ENCODE measurements at regions not wholly inside any gene's neighbourhood (a gene's known extent, or its start where the extent isn't known, plus 50 kb on each side); places are given as distances from the start of the nearest gene placed in this dataset.
A peak's percentile ranks its signal among the peaks of the same experiment; 100 is the strongest.

- DNase-seq, result no peak
Measured at GRCh38 chr2:191514613-191515012, 163.3 kb upstream of the NABP1 start.

- DNase-seq, result no peak
Measured at GRCh38 chr2:191515551-191515950, 162.4 kb upstream of the NABP1 start.

DNA sequence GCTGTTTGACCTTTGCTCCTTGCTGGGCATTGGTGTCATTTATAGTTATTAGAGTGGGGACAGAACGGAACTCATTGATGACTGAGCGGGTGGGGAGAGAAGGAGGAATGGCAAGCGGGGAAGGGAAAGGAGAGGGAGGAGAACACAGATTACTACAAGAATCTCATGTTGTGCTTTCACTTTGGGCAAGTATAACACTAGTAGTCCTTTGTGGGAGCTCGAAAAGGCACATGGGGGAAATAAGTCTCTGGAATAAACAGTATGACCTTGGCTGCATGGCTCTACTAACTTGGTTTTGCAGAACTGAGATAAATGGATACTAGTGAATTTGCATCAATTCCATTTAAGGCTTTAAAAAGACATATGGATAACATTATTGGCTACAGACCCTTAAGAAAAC lies 161.7 kb upstream of the NABP1 start:
- DNase-seq, result no peak

DNA sequence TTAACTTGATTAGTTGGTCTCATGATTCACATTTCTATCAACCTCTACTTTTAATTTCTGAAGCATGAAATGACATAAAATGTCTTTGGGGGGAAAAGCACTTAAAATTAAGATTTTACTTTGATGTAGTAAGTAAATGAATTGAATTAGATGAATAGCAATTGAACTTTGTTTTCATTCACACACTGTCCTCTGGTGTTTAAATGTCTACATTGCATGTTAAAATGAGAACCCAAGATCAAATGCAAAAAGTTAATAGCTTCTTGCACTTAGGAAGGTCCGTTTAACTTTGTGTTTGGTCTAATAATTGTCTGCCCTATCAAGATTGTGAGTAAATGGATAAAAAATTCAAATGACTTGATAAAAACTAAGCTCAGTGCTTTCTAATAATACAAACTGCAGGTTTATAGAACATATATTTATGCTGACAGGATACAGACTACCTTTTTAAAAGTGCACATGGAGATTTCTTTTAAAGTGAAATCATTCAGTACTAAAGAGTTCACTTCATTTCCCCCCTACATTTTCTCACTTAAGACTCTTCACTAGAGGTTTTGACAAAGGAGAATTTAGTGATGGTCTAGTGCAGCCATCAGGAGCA lies 156.2 kb upstream of the NABP1 start:
- DNase-seq, result peak; percentile 18

DNA sequence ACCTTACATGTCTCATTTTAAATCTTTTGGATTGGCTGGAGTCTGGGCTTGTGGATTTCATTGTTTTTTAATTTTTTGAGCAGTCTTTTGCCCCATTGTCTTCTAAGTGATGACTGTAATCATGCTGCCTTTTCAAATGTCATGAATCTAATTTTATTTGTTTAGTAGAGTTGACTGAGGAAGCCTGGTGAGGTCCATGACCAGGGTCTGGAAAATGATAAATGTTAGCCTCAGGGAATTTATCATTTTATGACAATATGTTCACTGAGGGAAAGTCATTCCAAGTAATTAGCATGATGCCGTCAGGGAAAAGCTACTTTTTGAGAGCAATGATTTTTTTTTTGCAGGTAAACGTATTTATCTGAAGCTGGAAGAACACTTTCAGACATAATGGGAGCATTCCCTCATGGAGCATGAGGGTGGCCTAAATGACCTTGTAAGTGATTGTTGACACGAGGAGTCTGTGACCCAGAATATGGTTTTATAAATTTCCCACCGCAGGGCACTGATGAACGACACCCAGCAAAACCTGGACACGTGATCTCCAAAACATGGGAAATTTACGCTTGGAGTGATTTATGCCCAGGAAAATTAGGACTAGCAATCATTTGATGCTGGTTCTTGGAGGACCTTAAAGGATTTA lies 155.3 kb upstream of the NABP1 start:
- DNase-seq, result no peak

DNA sequence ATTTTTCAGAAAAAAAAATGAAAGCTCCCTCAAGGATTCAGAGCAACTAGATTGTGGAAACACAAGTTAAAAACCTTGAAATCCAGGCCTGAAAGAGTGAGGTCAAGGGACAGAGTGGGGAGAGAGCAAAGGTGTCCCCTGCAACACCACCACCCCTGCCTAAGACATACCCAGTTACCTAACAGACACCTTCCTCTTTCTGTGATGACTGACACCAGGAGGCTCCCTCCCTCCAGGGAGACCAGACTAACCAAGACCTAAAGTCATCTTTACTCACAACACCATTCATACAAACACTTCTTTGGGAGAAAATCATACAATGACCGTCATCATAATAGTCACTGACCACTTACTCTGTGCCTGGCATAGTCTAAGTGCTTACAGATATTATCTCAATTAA lies 151.8 kb upstream of the NABP1 start:
- no peak for DNase-seq

GRCh38 chr2:191526536-191526935 lies 151.4 kb upstream of the NABP1 start:
- no peak for DNase-seq

DNA sequence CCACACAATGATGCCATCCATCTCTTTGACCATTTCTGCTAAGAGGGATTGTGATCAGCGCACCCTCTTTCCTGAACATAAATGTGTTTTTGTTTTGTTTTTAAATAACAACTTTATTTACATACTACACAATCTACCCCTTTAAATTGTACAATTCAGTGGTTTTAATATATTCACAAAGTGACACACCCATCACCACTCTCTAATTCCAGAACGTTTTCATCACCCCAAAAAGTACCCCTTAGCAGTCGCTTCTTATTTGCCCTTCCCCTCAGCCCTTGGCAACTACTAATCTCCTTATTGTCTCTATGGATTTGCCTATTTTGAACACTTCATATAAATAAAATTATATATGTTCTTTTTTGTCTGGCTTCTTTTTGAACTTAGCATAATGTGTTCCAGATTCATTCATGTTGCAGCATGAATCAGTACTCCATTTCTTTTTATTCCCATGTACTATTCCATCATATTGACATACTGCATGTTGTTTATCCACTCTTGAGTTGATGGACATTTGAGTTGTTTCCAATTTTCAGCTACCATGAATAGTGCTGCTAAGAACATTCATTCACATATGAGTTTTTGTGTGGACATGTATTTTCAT lies 150.9 kb upstream of the NABP1 start:
- no peak for DNase-seq

DNA sequence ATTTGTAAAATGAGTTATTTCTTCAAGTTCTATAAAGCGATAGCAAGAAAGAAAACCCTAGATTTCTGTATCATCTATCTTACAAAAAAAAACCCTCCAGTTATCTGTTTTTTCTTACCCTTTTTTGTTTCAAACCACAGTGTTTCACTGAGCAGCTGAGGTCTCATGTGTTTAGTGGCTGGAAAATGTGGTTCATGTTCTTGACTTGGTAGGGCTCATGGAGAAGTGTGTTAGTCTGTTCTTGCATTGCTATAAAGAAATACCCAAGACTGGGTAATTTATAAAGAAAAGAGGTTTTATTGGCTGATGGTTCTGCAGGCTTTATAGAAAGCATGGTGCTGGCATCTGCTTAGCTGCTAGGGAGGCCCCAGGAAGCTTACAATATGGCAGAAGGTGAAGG lies 147.3 kb upstream of the NABP1 start:
- no peak for DNase-seq

- DNase-seq, result no peak
Measured at GRCh38 chr2:191533693-191534180, 144.2 kb upstream of the NABP1 start.

DNA sequence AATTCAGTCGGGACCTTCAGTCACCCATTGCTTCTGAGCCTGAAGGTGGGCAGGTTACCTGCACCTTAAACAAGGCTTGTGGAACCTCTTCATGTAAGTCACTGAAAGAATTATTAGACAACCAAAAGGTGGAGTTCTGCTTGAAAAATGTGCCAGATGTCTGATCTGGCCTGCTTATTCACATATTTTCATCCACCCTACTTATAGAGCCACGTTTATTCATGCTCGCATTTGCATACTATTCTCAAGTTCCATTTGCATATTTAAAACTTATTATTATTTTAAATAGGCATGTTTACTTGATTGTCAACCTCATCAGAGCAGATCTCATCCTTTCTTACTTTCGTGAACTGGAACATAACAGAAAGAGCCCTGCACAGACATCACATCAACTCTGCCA lies 140.0 kb upstream of the NABP1 start:
- no peak for DNase-seq

- DNase-seq, result no peak
Measured at GRCh38 chr2:191538334-191538903, 139.5 kb upstream of the NABP1 start.

GRCh38 chr2:191539068-191539467 lies 138.9 kb upstream of the NABP1 start:
- DNase-seq, result no peak

- no peak for DNase-seq
Measured at GRCh38 chr2:191540681-191541080, 137.3 kb upstream of the NABP1 start.

GRCh38 chr2:191543708-191544107 lies 134.2 kb upstream of the NABP1 start:
- DNase-seq, result no peak

DNA sequence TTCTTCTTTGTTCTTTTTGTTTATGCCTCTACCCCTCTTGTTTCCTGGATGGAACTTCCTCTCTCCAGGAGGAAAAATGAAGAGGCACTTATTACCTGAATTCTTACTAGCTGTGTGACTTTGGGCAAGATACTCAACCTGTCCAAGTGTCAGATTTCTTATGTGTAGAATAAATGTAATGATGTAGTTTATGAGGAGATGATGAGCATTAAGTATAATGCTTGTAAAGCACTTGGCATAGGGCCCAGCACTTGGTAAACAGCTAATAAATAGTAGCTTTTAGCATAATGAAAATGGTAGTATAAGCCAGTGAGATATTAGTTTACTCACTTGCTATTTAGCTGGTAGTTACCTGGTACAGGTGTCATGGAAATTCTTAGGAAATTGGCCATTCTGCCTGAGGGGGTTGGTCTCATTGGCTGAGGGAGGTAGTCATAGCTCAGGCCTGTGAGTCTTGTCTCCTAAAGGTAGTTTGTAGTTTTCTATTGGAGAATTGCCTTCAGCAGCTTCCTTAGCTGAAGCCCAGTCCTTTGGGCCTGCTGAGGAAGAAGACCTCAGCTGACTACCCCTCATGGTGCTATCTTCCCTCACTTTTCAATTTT lies 133.4 kb upstream of the NABP1 start:
- no peak for DNase-seq

DNA sequence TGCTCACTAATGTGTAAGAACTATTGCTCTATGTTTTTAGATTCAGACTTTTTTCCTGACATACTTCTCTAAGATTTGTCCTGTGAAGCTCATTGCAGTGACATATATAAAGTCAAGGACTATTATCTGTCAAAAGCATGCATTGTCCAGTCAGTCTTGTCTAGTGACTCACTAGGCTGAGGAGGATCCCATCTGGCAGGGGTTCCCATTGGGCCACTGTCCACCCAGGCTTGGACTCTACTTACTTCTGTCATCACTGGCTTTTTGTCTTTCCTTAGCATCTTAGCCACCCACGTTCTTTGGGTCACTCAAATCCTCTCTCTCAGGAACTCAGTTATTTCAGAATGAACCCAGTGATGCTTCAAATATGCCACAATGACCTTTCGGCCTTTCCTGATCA lies 132.6 kb upstream of the NABP1 start:
- DNase-seq, result no peak

DNA sequence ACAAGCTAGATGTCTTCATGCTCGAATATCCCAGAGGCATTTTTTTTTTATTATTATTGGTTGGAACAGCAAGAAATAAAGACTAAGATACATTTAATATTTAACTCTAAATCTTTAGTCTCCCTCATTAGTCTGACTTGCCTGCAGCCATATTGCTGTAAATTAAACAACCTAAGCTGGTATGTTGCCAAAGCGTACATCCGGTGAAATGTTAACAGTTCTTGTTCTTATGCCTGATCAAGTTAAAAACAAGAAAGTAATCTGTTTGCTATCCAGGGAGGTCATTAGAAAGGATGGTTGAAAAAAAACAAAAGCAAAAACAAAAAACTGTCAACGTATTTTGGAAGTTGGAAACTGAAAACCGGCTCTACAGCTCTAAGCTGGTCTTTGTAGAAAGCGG lies 125.9 kb upstream of the NABP1 start:
- no peak for DNase-seq

DNA sequence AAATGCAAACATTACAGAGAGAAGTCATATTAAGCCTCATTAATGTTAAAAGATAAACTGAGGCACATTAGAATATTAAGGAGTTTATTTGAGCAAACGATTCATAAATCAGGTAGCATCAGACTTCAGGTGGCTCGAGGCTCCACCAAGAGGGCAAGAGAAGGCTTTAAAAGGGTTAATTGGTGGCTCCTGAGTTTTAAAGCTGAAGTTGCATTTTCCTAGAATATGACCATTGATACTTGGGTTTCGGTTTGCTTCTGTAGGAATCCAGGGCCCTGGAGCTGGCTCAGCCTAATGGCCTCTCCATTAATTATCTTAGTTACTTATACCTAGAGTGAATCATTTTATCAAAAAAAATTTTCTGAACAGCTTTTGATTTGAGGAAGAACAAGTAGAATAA lies 123.7 kb upstream of the NABP1 start:
- DNase-seq, result no peak

DNA sequence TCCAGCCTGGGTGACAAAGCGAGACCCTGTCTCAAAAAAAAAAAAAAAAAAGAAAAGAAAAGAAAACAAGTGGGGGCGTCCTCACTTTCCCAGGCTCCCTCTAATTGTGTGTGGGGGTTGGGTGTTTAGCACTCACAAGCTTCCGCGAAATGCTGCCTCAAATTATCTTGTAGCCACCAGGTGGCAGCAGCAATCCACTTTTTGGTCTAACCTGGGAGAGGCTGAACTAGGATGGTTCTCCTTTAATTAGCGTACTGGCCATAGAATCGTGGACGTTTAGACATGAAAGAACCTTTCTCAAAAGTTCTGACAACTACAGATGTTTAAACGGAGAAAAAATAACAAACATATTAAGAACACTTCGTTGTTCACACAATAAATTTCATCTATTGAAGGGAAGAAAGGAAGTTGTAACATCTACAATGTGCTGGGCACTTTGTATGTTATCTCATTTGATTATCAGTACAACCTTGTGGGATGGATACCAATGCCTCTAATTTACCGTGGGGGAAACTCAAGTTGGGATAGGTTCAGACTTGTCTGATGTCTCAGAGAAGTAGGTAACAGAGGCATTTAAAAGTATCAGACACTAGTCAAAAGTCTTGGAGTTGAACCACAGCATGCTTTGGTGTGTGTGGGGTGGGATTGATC lies 122.7 kb upstream of the NABP1 start:
- DNase-seq, result peak; percentile 87

GRCh38 chr2:191556463-191556862 lies 121.5 kb upstream of the NABP1 start:
- no peak for DNase-seq

- DNase-seq, result no peak
Measured at GRCh38 chr2:191557841-191558240, 120.1 kb upstream of the NABP1 start.

Data from muscle of arm (tissue), 1 donor.